H9 (cell line): ENCODE measurements at regions not wholly inside any gene's neighbourhood (a gene's known extent, or its start where the extent isn't known, plus 50 kb on each side); places are given as distances from the start of the nearest gene placed in this dataset.

Source experiments
- DNase-seq: peaks from one replicate; pipeline ENCODE4 v3.0.0-alpha.2; 2017
- H2AFZ ChIP-seq: one replicate; pipeline ENCODE4 v1.6.1; 2013; ENCODE audit warnings: mild to moderate bottlenecking, low read length, control low read depth, moderate library complexity
- H2AK5ac ChIP-seq: 2 replicates; pipeline ENCODE4 v1.6.1; 2013; ENCODE audit warnings: low read length, control low read depth, mixed read lengths; ENCODE audit not compliant: insufficient read length
- H2BK120ac ChIP-seq: one replicate; pipeline ENCODE4 v1.6.1; 2013; ENCODE audit warnings: low read depth, mild to moderate bottlenecking, low read length, control low read depth, inconsistent platforms; ENCODE audit not compliant: poor library complexity, severe bottlenecking
- H2BK12ac ChIP-seq: 2 replicates; pipeline ENCODE4 v1.6.1; 2013; ENCODE audit warnings: low read length, control low read depth, mixed read lengths, low read depth; ENCODE audit not compliant: insufficient read length
- H2BK15ac ChIP-seq: 2 replicates; pipeline ENCODE4 v1.6.1; 2013; ENCODE audit warnings: low read depth, low read length, control low read depth
- H2BK20ac ChIP-seq: one replicate; pipeline ENCODE4 v1.6.1; 2013; ENCODE audit warnings: low read depth, mild to moderate bottlenecking, low read length, control low read depth, inconsistent platforms; ENCODE audit not compliant: poor library complexity, severe bottlenecking
- H2BK5ac ChIP-seq: 2 replicates; pipeline ENCODE4 v1.6.1; 2013; ENCODE audit warnings: low read length, control low read depth, mixed read lengths; ENCODE audit not compliant: insufficient read length
- H3K14ac ChIP-seq: 2 replicates; pipeline ENCODE4 v1.6.1; 2013; ENCODE audit warnings: low read length, control low read depth; ENCODE audit not compliant: insufficient read depth
- H3K18ac ChIP-seq: 2 replicates; pipeline ENCODE4 v1.6.1; 2013; ENCODE audit warnings: low read depth, mild to moderate bottlenecking, mixed read lengths, low read length, control low read depth; ENCODE audit not compliant: insufficient read length
- H3K23ac ChIP-seq: 2 replicates; pipeline ENCODE4 v1.6.1; 2013; ENCODE audit warnings: low read length, control low read depth, mixed read lengths, low read depth; ENCODE audit not compliant: insufficient read length
- H3K23me2 ChIP-seq: 2 replicates; pipeline ENCODE4 v1.6.1; 2013; ENCODE audit warnings: low read depth, mild to moderate bottlenecking, mixed read lengths, low read length, control low read depth; ENCODE audit not compliant: insufficient read length, poor library complexity, severe bottlenecking
- H3K27ac ChIP-seq: 2 replicates; pipeline ENCODE4 v1.5.1; 2013; ENCODE audit warnings: low read length, control low read depth, mixed read lengths, low read depth; ENCODE audit not compliant: insufficient read length
- H3K27me3 ChIP-seq: 2 replicates; pipeline ENCODE4 v1.6.1; 2013; ENCODE audit warnings: low read length, control low read depth, inconsistent platforms; ENCODE audit not compliant: insufficient read depth
- H3K4ac ChIP-seq: 2 replicates; pipeline ENCODE4 v1.6.1; 2013; ENCODE audit warnings: low read depth, mild to moderate bottlenecking, control low read depth, inconsistent platforms, low read length, moderate library complexity
- H3K4me1 ChIP-seq: 2 replicates; pipeline ENCODE4 v1.6.1; 2013; ENCODE audit warnings: low read length, control low read depth, inconsistent platforms; ENCODE audit not compliant: insufficient read depth
- H3K4me2 ChIP-seq: 2 replicates; pipeline ENCODE4 v1.6.1; 2013; ENCODE audit warnings: low read length, control low read depth, mixed read lengths; ENCODE audit not compliant: insufficient read length, insufficient read depth
- H3K56ac ChIP-seq: 2 replicates; pipeline ENCODE4 v1.6.1; 2013; ENCODE audit warnings: low read depth, mild to moderate bottlenecking, mixed read lengths, low read length, control low read depth; ENCODE audit not compliant: insufficient read length
- H3K79me1 ChIP-seq: 2 replicates; pipeline ENCODE4 v1.6.1; 2013; ENCODE audit warnings: low read depth, mild to moderate bottlenecking, moderate library complexity, low read length, control low read depth, inconsistent platforms; ENCODE audit not compliant: insufficient read depth, poor library complexity, severe bottlenecking
- H3K79me2 ChIP-seq: 2 replicates; pipeline ENCODE4 v1.6.1; 2013; ENCODE audit warnings: low read length, control low read depth, inconsistent platforms; ENCODE audit not compliant: insufficient read depth
- H3K9ac ChIP-seq: 2 replicates; pipeline ENCODE4 v1.6.1; 2013; ENCODE audit warnings: low read length, control low read depth, mixed read lengths; ENCODE audit not compliant: insufficient read length; ENCODE audit errors: extremely low read depth
- H3K9me3 ChIP-seq: one replicate; pipeline ENCODE4 v1.6.1; 2013; ENCODE audit warnings: low read depth, low read length, inconsistent platforms; ENCODE audit not compliant: control insufficient read depth
- H3T11ph ChIP-seq: one replicate; pipeline ENCODE4 v1.6.1; 2013; ENCODE audit warnings: mild to moderate bottlenecking, low read length, control low read depth, inconsistent platforms
- H4K20me1 ChIP-seq: one replicate; pipeline ENCODE4 v1.6.1; 2013; ENCODE audit not compliant: control insufficient read depth, insufficient read length, insufficient read depth
- H4K5ac ChIP-seq: 2 replicates; pipeline ENCODE4 v1.6.1; 2013; ENCODE audit warnings: low read depth, mild to moderate bottlenecking, mixed read lengths, low read length, control low read depth; ENCODE audit not compliant: insufficient read length
- H4K8ac ChIP-seq: replicated peaks from 2 replicates; pipeline ENCODE4 v1.6.1; 2013; ENCODE audit warnings: low read length, control low read depth, mixed read lengths, low read depth; ENCODE audit not compliant: insufficient read length
- H4K91ac ChIP-seq: 2 replicates; pipeline ENCODE4 v1.6.1; 2013; ENCODE audit warnings: low read depth, mild to moderate bottlenecking, moderate library complexity, mixed read lengths, low read length, control low read depth; ENCODE audit not compliant: insufficient read length
- H3K27ac Mint-ChIP-seq, 3 experiments: 2 replicates in 2 of 3; 3 replicates in 1 of 3; pipeline ENCODE4 v1.8.0; 2020 to 2021; ENCODE audit warnings: mixed read lengths in 3 of 3, mild to moderate bottlenecking in 1 of 3, moderate library complexity in 1 of 3
- H3K27me3 Mint-ChIP-seq: 2 replicates; pipeline ENCODE4 v1.8.0; 2021; ENCODE audit warnings: low read depth, mild to moderate bottlenecking, moderate library complexity, mixed read lengths
- H3K36me3 Mint-ChIP-seq, 3 experiments: 2 replicates in 2 of 3; 3 replicates in 1 of 3; pipeline ENCODE4 v1.8.0; 2020 to 2021; ENCODE audit warnings: low read depth in 3 of 3, mixed read lengths in 3 of 3; ENCODE audit not compliant: insufficient read depth in 1 of 3
- H3K4me1 Mint-ChIP-seq, 2 experiments: 2 replicates each; pipeline ENCODE4 v1.8.0; 2020; ENCODE audit warnings: mixed read lengths in 2 of 2
- H3K4me3 Mint-ChIP-seq, 2 experiments: 2 replicates in 1 of 2; 3 replicates in 1 of 2; pipeline ENCODE4 v1.8.0; 2020 to 2021; ENCODE audit warnings: mild to moderate bottlenecking in 2 of 2, mixed read lengths in 2 of 2, moderate library complexity in 1 of 2
- H3K9me3 Mint-ChIP-seq, 2 experiments: 2 replicates in 1 of 2; 3 replicates in 1 of 2; pipeline ENCODE4 v1.8.0; 2020; ENCODE audit warnings: mild to moderate bottlenecking in 2 of 2, mixed read lengths in 2 of 2, moderate library complexity in 1 of 2
- CTCF ChIP-seq: fragments of 200-600 bp; sonication (generic); conservative IDR thresholded peaks from 3 replicates; pipeline ENCODE4 v1.8.0; 2021; ENCODE audit warnings: antibody characterized with exemption, mild to moderate bottlenecking
- WGBS: extraction: QIAGEN DNeasy Blood & Tissue Kit; methylation state at CpG from one replicate; pipeline ENCODE4 v1.1.7; 2013; ENCODE audit warnings: missing lambda C conversion rate, low lambda C conversion rate, mixed read lengths; ENCODE audit not compliant: insufficient read length; ENCODE audit errors: extremely low coverage; 5-methylcytosine and 5-hydroxymethylcytosine counted together

- Histone ChIP-seq H3K23ac (no peak overlapping the region), H2AK5ac (no peak overlapping the region), H3K4ac (no peak overlapping the region), H3K79me2 (no peaks in the 10 kb centered on the region), H3K18ac (no peak overlapping the region), H4K8ac (no peak overlapping the region), H4K20me1 (no peaks in the 10 kb centered on the region), H4K91ac (no peak overlapping the region), H3K14ac (no peak overlapping the region), H3K79me1 (no peaks in the 10 kb centered on the region), H2BK5ac (no peak overlapping the region), H3T11ph (no peak overlapping the region), H3K23me2 (no peaks in the 10 kb centered on the region), H2BK120ac (no peak overlapping the region), H2AFZ (no peak overlapping the region), H3K9me3 (no peaks in the 10 kb centered on the region), H4K5ac (no peak overlapping the region), H2BK15ac (no peak overlapping the region), H3K4me2 (no peak overlapping the region), H3K9ac (no peak overlapping the region), H2BK20ac (no peak overlapping the region), H3K4me1 (no peaks in the 10 kb centered on the region), H3K56ac (no peak overlapping the region), H2BK12ac (no peak overlapping the region), H3K27me3 (no peaks in the 10 kb centered on the region), H3K27ac (no peak overlapping the region)
- Mint-ChIP-seq H3K4me1 (peaks cover 3 to 9% of the 10 kb centered on the region in 2 experiments; a peak in 1 of 4 replicates), H3K27ac (no peak overlapping the region), H3K4me3 (no peak overlapping the region), H3K27me3 (no peaks in the 10 kb centered on the region), H3K9me3 (no peaks in the 10 kb centered on the region), H3K36me3 (no peaks in the 10 kb centered on the region)
- TF ChIP-seq CTCF, result no peak
- DNase-seq, result no peak
- WGBS, result no CpG with 5 or more reads among the region's 2 CpGs
These were observed 520.2 kb downstream of the SPRY1 start for GRCh38 chr4:123916821-123917220.
